ENCODE measurements at regions not wholly inside any gene's neighbourhood (a gene's known extent, or its start where the extent isn't known, plus 50 kb on each side); places are given as distances from the start of the nearest gene placed in this dataset.

- dilution Hi-C loops (cut with MboI; ENCODE audit: extremely low pct_ligation_motif_present, low sequenced_read_pairs), result no loop called here
- Histone ChIP-seq H3K9me1 (ENCODE audit: control insufficient read depth, extremely low read depth, insufficient read depth, low read length) (no peaks in the 10 kb centered on the region), H4K20me1 (ENCODE audit: control insufficient read depth, extremely low read depth, insufficient read depth, low read length) (no peaks in the 10 kb centered on the region), H3K27ac (ENCODE audit: control insufficient read depth, insufficient read depth, low read length) (no peak overlapping the region), H3K4me1 (ENCODE audit: control insufficient read depth, extremely low read depth, insufficient read depth, low read length) (no peaks in the 10 kb centered on the region), H3K9me3 (ENCODE audit: control insufficient read depth, low read depth, low read length) (no peaks in the 10 kb centered on the region), H3K9ac (ENCODE audit: control insufficient read depth, extremely low read depth, insufficient read depth, low read length) (no peak overlapping the region), H3K4me2 (ENCODE audit: control insufficient read depth, extremely low read depth, insufficient read depth, low read depth, low read length) (no peak overlapping the region), H3K79me2 (ENCODE audit: control insufficient read depth, insufficient read depth, low read length) (no peaks in the 10 kb centered on the region), H2AFZ (ENCODE audit: control insufficient read depth, low read length) (no peak overlapping the region), H3K36me3 (ENCODE audit: control insufficient read depth in 2 of 2, extremely low read depth in 1 of 2, insufficient read depth in 2 of 2, low read length in 2 of 2) (no peaks in the 10 kb centered on the region), H3K27me3 (ENCODE audit: control insufficient read depth, extremely low read depth, insufficient read depth, low read length) (no peaks in the 10 kb centered on the region), H3K4me3 (ENCODE audit: control insufficient read depth in 2 of 3, extremely low read depth in 1 of 3, insufficient read depth in 2 of 3, low read depth in 1 of 3, low read length in 3 of 3) (no peak overlapping the region)
- FAIRE-seq (no peak), DNase-seq (ENCODE audit: low read depth, low spot score) (no peak)
- TF ChIP-seq EZH2 (IDR thresholded peaks at IDR 0.05; ENCODE audit: low read length), result no peak
- TF ChIP-seq CTCF (optimal IDR thresholded peaks at IDR 0.05 in 1 of 3, IDR thresholded peaks at IDR 0.05 in 1 of 3, conservative IDR thresholded peaks at IDR 0.05 in 1 of 3; ENCODE audit: extremely low read depth in 1 of 3, insufficient read depth in 2 of 3, low read length in 3 of 3), result no peak
Measured at GRCh38 chr5:18023986-18024385, 389.7 kb downstream of the TAF11L14 start.

GRCh38 chr5:18024542-18024941 is 390.3 kb downstream of the TAF11L14 start:
- no peaks in the 10 kb centered on the region for H3K4me1 ChIP-seq (ENCODE audit: control insufficient read depth, extremely low read depth, insufficient read depth, low read length)
- FAIRE-seq (no peak), DNase-seq (ENCODE audit: low read depth, low spot score) (no peak)
- H3K79me2 ChIP-seq (ENCODE audit: control insufficient read depth, insufficient read depth, low read length), result no peaks in the 10 kb centered on the region
- TF ChIP-seq CTCF (optimal IDR thresholded peaks at IDR 0.05 in 1 of 3, IDR thresholded peaks at IDR 0.05 in 1 of 3, conservative IDR thresholded peaks at IDR 0.05 in 1 of 3; ENCODE audit: extremely low read depth in 1 of 3, insufficient read depth in 2 of 3, low read length in 3 of 3) (no peak), EZH2 (IDR thresholded peaks at IDR 0.05; ENCODE audit: low read length) (no peak)
- H3K27ac ChIP-seq (ENCODE audit: control insufficient read depth, insufficient read depth, low read length), result no peak overlapping the region
- no peak overlapping the region for H3K9ac ChIP-seq (ENCODE audit: control insufficient read depth, extremely low read depth, insufficient read depth, low read length)
- dilution Hi-C loops (cut with MboI; ENCODE audit: extremely low pct_ligation_motif_present, low sequenced_read_pairs), result no loop called here
- no peaks in the 10 kb centered on the region for H3K36me3 ChIP-seq (ENCODE audit: control insufficient read depth in 2 of 2, extremely low read depth in 1 of 2, insufficient read depth in 2 of 2, low read length in 2 of 2)
- no peak overlapping the region for H2AFZ ChIP-seq (ENCODE audit: control insufficient read depth, low read length)
- no peak overlapping the region for H3K4me3 ChIP-seq (ENCODE audit: control insufficient read depth in 2 of 3, extremely low read depth in 1 of 3, insufficient read depth in 2 of 3, low read depth in 1 of 3, low read length in 3 of 3)
- no peaks in the 10 kb centered on the region for H3K27me3 ChIP-seq (ENCODE audit: control insufficient read depth, extremely low read depth, insufficient read depth, low read length)
- no peak overlapping the region for H3K4me2 ChIP-seq (ENCODE audit: control insufficient read depth, extremely low read depth, insufficient read depth, low read depth, low read length)
- H3K9me3 ChIP-seq (ENCODE audit: control insufficient read depth, low read depth, low read length), result no peaks in the 10 kb centered on the region
- no peaks in the 10 kb centered on the region for H3K9me1 ChIP-seq (ENCODE audit: control insufficient read depth, extremely low read depth, insufficient read depth, low read length)
- H4K20me1 ChIP-seq (ENCODE audit: control insufficient read depth, extremely low read depth, insufficient read depth, low read length), result no peaks in the 10 kb centered on the region
